ENCODE measurements at regions not wholly inside any gene's neighbourhood (a gene's known extent, or its start where the extent isn't known, plus 50 kb on each side); places are given as distances from the start of the nearest gene placed in this dataset.
"Not testable (repeated sequence)": the region's sequence is repeated elsewhere in the genome, so short reads cannot be mapped to it uniquely, and the experiment has no call there.

GRCh38 chr11:82533628-82534327 is 199.9 kb downstream of the FAM181B start:
- DNase-seq (ENCODE audit: low read depth), result no peak

- DNase-seq (ENCODE audit: low read depth), result no peak
These were observed 203.7 kb downstream of the FAM181B start for GRCh38 chr11:82529936-82530335.

GRCh38 chr11:82527081-82527584 is 206.5 kb downstream of the FAM181B start:
- DNase-seq (ENCODE audit: low read depth), result no peak

GRCh38 chr11:82523141-82523540 is 210.5 kb downstream of the FAM181B start:
- DNase-seq (ENCODE audit: low read depth), result no peak

GRCh38 chr11:82521427-82521826 is 212.2 kb downstream of the FAM181B start:
- no peak for DNase-seq (ENCODE audit: low read depth)

GRCh38 chr11:82507288-82507687 is 226.4 kb downstream of the FAM181B start:
- no peak for DNase-seq (ENCODE audit: low read depth)

- DNase-seq (ENCODE audit: low read depth), result no peak
These were observed 228.3 kb downstream of the FAM181B start for GRCh38 chr11:82505379-82505778.

- not testable (repeated sequence) for DNase-seq (ENCODE audit: low read depth)
These were observed 232.5 kb downstream of the FAM181B start for GRCh38 chr11:82501174-82501573.

GRCh38 chr11:82494988-82495432 is 238.7 kb downstream of the FAM181B start:
- DNase-seq (ENCODE audit: low read depth), result no peak

- no peak for DNase-seq (ENCODE audit: low read depth)
These were observed 258.8 kb downstream of the FAM181B start for GRCh38 chr11:82474876-82475275.

- DNase-seq (ENCODE audit: low read depth), result no peak
These were observed 268.2 kb downstream of the FAM181B start for GRCh38 chr11:82465481-82465880.

- DNase-seq (ENCODE audit: low read depth), result no peak
These were observed 270.9 kb downstream of the FAM181B start for GRCh38 chr11:82462608-82463242.

- DNase-seq (ENCODE audit: low read depth), result no peak
These were observed 274.9 kb downstream of the FAM181B start for GRCh38 chr11:82458761-82459160.

- no peak for DNase-seq (ENCODE audit: low read depth)
These were observed 275.5 kb downstream of the FAM181B start for GRCh38 chr11:82458147-82458546.

- no peak for DNase-seq (ENCODE audit: low read depth)
These were observed 282.7 kb downstream of the FAM181B start for GRCh38 chr11:82450996-82451395.

- no peak for DNase-seq (ENCODE audit: low read depth)
These were observed 327.1 kb downstream of the FAM181B start for GRCh38 chr11:82406611-82407010.

- no peak for DNase-seq (ENCODE audit: low read depth)
These were observed 328.2 kb downstream of the FAM181B start for GRCh38 chr11:82405421-82405820.

GRCh38 chr11:82404981-82405380 is 328.7 kb downstream of the FAM181B start:
- DNase-seq (ENCODE audit: low read depth), result no peak

- DNase-seq (ENCODE audit: low read depth), result no peak
These were observed 329.9 kb downstream of the FAM181B start for GRCh38 chr11:82403640-82404305.

GRCh38 chr11:82398300-82398815 is 335.3 kb downstream of the FAM181B start:
- no peak for DNase-seq (ENCODE audit: low read depth)

- not testable (repeated sequence) for DNase-seq (ENCODE audit: low read depth)
These were observed 337.0 kb downstream of the FAM181B start for GRCh38 chr11:82396639-82397038.

- no peak for DNase-seq (ENCODE audit: low read depth)
These were observed 349.4 kb downstream of the FAM181B start for GRCh38 chr11:82384308-82384707.

Measured in RPMI7951 (cell line).